ENCODE measurements at regions not wholly inside any gene's neighbourhood (a gene's known extent, or its start where the extent isn't known, plus 50 kb on each side); places are given as distances from the start of the nearest gene placed in this dataset.
"Not testable (repeated sequence)": the region's sequence is repeated elsewhere in the genome, so short reads cannot be mapped to it uniquely, and the experiment has no call there.

DNA sequence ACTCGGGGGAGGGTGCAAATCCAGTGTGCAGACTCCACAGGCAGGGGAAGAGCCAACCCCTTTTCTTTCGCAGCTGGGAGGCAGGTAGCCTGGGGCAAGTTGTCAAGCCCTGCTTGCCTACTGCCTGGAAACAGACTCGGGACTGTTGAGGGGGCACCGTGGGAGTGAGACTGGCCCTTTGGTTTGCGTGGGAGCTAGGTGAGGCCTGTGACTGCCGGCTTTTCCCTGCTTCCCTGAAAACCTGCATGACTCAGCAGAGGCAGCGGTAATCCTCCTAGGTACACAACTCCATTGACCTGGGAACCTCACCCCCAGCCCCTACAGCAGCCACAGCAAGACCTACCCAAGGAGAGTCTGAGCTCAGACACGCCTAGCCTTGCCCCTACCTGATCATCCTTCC lies 509.5 kb downstream of the DTWD2 start:
- no peak for DNase-seq (ENCODE audit: low read depth)

DNA sequence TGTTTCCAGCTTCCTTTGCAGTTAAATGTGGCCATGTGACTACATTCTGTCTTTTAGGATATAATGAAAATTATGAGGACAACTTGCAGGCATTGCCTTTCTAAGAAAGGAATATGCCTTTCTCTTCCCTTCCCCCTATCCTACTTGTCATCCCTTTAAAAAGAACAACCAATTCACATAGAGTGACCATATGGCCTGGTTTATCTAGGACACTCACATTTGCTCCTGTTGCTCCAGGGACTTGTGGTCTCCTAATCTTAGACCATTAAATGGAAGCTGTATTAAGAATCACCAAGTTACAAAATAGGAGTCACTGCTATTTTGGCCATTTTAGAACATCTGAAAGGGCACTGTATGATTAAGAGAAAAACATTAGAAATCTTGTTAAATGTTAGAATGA lies 520.3 kb downstream of the DTWD2 start:
- DNase-seq (ENCODE audit: low read depth) = no peak

DNA sequence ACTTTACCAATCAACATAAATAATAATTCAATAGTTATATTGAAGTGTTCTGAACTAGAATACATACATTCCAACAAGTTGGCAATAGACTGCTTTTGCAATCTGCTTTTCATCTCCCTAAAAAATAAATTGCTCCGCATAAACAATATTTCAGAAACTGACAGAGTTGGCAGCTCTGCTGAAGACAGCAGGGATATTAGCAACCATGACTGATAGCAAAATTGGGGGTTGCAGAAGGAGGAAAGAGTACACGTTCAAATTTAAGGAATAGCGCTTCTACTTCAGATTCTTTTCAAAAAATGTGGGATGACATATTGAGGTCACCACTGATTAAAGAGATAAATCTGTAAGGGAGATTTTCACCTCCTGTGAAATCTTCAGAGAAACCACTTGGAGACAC lies 521.2 kb downstream of the DTWD2 start:
- no peak for DNase-seq (ENCODE audit: low read depth)

DNA sequence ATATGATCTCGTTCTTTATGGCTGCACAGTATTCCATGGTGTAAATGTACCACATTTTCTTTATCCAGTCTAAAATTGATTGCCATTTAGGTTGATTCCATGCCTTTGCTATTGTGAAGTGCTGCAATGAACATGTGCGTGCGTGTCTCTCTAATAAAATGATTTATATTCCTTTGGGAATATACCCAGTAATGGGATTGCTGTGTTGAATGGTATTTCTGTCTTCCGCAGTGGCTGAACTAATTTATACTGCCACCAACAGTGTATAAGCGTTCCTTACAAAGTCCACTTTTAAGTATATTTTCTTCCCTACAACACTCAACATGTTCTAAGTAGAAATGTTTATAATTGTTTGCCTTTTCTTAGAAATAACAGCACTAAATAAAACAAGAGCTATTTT lies 521.9 kb downstream of the DTWD2 start:
- DNase-seq (ENCODE audit: low read depth) = no peak

DNA sequence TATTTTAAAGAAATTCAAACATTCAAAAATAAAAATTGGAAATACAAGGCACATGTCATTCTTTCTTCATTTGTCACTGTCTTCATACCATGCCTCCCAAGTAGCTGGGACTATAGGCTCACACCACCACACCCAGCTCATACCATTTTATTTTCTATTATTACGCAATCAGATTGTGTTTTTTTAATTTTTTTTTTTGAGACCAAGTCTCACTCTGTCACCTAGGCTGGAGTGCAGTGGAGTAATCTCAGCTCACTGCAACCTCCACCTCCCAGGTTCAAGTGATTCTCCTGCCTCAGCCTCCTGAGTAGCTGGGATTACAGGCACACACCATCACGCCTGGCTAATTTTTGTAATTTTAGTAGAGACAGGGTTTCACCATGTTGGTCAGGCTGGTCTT lies 526.1 kb downstream of the DTWD2 start:
- DNase-seq (ENCODE audit: low read depth) = not testable (repeated sequence)

DNA sequence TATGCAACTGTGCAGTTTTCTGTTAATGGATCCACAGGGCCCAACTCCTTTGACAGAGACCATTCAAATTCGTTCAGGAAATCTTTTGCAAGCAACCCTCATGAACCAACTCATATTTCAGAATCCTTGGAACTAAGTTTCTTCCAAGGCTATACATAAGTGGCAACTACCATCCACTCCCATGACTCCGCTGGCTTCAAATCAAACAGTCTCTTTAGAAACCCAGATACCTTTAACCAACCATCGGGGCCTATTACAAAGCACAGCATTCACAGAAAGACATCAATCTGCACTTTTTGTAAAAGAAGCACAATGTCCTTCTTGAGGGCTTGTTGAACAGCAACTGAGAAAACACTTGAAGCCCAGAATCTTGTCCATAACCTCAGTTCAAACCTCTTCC lies 526.9 kb downstream of the DTWD2 start:
- DNase-seq (ENCODE audit: low read depth) = no peak

DNA sequence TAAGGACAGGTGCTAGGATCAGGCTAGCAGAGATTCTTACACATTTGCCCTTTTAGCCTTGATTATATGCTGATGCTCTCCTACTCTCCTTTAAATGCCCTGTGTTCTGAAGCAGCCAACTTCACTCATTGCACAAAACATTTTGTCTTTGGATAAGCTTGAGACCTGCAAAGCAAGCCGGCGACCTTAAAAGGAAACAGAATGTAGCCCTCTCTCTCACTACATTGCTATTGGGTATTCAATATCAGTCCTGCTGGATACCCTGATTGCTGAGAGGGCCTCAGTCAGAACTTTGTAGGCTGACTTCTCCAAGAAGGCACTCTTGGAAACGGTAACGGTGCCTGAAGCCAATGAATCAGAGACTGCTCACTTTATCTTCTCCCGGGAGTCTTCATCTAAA lies 528.9 kb downstream of the DTWD2 start:
- no peak for DNase-seq (ENCODE audit: low read depth)

DNA sequence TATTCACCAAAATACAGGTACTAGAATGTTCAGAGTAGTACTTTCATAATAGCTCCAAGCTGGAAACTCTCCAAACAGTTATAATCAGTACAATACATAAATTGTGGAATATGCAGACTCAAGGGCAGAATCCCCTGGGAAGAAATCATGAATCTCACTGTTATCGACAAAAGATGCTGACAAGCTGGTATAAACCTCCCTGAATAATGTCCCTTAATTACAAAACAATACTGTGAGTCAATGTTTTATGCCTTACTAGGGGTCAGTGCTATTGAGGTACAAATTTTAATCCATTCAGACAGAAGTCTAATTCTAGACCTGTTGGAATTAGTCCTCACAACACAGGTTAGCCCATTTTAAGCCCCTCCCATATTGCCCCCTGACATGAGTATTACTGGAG lies 532.3 kb downstream of the DTWD2 start:
- no peak for DNase-seq (ENCODE audit: low read depth)

DNA sequence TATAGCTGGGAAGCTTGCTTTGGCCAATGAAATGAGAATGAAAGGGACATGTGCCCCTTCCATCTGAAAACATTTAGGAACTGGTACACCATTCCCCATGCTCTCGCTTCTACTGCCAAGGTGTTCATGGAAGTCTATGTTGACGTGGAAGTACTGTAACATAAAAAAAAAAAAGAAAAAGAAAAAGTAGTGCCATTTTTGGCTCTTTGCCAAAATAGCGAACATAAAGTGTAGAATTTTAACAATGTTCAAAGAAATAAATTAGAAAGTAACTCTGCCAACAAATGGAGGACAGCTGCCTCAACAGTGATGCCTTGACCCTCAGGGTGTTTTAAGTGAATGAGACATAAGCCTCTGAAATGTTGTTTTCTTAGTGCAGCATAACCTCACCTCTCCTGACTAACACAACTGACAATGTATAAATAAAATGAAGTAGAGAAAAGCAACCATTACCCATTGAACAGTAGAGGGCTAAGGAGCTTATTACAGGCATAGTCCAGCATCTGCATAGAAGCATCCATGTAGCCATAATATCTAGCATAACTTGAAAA lies 536.6 kb downstream of the DTWD2 start:
- no peak for DNase-seq (ENCODE audit: low read depth)

DNA sequence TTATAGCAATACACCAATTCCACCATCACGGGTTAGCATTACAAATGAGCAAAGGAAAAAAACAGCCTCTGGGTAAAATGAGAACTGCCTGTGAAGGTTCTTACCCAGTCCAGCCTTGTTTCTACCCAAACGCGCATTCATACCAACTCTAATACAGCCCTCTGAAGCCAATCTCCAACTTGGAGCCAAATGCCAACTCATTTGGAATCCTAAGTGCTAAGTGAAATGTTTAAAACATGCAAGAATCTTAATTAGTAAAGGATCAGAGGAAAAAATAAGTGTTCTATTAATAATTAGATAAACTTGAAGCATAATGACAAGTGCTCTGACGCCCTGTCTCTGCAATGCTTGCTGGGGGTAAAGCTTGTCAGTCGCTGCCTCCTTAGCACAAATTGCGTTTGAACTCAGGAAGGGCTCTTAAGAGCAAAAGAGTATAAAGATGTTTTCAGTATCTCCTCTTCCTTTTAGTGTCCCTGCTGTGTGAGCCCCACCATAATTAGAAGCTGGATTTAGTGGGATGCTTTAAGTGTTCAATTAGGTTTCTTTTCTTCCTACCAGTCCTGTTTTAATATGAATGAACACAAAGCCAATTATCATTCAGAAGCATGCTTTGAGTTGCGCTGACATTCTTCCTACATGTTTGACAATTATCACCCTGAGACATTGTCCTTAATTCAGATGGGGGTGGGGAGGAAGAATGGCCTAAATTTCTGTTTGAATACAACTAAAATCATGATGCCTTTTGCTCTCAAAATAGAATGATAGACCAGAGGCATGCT lies 537.6 kb downstream of the DTWD2 start:
- DNase-seq (ENCODE audit: low read depth) = no peak

DNA sequence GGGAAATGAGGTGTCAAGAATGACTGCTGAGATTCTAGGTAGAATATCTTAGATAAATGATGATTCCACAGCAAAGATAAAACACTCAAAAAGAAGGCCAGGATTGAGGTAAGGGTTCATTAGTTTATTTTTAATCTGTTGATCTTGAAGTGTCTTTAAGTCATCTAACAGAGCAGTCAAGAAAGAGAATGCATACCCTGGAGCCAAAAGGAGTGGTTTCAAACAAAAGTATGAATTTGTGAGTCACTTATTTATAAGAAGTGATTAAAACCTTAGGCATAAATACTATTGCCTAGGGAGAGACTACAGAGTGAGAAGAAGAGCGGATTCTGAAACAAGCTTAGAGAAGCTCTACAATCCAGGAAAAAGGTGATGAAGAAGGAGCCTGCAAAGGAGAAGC lies 541.0 kb downstream of the DTWD2 start:
- no peak for DNase-seq (ENCODE audit: low read depth)

DNA sequence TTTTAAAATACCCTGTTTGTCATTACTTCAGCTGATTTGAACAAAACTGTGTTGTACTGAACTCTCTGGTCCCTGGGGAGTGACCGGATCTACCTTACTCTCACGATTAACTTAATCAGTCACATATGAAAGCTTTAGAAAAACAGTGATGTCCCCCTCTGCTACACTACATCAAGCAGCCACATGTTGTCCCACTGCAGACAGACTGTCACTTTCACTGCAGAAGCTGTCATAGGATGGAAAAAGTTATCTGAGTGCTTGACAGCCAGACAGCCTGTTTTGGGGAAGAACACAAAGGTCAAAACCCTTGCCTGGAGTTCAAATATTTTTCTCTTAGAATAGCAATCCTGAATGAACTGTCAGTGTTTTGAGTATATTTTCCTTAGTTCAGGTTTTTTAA lies 546.4 kb downstream of the DTWD2 start:
- no peak for DNase-seq (ENCODE audit: low read depth)

DNA sequence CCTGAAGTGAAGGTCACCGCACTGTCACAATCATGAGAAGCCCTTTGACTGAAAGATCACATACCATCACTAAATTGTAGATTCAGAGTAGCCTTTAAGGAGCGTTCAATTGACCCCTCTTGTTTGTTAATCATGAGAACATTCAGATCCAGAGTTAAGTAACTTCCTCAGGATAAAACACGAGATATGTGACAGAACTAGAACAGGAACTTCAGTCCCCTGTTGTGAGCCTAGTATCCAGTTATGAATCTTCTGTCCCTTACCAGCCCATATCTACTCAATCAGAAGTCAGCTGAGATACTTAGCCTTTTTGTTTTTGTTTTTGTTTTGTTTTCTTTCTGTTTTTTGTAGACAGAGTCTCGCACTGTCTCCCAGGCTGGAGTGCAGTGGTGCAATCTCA lies 547.3 kb downstream of the DTWD2 start:
- no peak for DNase-seq (ENCODE audit: low read depth)

DNA sequence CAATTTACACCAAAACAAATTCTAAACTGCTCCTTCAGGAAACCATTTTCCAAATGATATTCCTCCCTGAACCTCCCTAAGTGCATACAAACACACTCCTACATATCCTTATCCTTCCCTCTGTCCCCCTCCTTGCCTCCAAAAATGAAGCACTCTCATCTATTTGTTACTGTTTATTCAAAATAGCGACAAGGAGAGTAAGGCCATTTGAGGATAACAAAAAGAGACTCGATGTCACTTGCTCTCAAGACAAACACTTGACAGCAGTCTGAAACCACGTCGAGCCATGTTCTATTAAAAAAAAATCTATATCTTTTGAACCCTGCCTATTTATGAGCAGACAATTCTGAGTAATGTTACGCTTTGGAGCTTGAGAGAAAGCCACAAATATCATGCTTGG lies 547.9 kb downstream of the DTWD2 start:
- DNase-seq (ENCODE audit: low read depth) = no peak

DNA sequence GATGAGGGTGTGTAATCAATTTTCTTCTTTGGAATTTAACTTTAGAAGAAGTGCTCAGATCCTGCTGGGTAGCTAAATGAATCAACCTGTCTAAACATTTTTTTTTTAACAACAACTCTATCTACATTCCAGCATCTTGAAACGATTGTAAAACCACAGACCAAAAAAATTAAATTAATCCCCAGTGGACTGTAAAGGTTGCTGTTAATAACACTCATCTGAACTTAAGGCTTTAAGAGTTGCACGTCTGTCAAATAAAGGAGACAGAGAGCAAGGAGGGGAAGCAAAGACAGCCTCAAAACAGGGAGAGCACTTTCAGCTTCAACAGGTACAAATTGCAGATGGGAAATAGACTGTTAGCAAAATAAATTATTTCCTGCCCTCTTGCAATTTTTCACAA lies 548.5 kb downstream of the DTWD2 start:
- no peak for DNase-seq (ENCODE audit: low read depth)

DNA sequence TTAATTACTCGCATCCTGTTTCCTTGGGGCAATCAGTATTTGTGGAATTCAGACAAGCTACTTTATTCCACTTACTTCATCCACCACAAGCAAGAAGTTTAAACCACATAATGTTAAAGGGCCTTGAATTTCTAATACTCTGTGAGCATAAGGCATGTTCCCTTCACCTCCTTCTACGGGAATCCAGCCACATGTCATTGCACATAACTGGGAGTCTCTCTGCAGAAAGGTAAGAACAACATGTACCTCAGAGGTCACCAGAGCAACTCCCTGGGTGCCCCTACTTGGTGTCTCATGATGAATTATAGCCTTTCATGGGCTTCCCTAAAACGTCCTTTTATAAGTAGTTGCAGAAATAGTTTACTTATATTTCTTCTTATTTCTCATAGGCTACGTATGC lies 553.2 kb downstream of the DTWD2 start:
- no peak for DNase-seq (ENCODE audit: low read depth)

DNA sequence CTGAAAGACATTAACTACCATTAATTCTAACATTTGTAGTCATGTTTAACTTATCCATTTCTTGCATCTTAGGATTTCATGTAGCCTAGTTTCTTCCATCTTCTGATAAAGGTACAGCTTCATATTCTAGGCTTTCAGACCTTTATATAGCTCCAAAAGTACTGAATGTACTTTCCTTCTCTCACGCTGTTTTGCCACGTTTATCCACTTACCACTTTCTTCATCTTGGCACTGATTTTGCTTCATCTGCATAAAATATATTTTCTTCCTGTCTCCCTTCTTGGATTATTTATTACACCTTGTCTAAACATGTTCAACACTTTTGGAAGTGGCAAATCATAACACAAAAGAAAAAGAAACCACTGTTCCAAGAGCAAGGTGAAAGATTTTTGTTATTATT lies 553.8 kb downstream of the DTWD2 start:
- no peak for DNase-seq (ENCODE audit: low read depth)

DNA sequence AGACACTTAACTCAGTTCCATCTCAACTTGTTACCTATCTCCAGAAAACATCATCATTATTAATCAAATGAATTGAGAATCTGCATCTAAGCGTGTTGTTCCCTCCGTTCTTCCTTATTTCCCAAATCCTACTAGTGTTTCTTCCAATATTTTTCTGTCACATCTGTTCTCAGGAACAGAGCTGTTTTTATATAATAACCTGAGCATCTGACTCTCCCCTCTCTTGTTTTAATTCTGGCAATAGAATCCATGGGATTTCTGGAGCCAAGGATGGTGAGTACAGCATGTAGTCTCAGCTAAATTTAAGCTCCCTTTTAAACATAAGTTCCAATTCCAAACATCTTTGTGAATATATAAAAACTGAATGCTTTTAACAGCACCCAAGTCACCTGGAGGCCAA lies 558.3 kb downstream of the DTWD2 start:
- no peak for DNase-seq (ENCODE audit: low read depth)

DNA sequence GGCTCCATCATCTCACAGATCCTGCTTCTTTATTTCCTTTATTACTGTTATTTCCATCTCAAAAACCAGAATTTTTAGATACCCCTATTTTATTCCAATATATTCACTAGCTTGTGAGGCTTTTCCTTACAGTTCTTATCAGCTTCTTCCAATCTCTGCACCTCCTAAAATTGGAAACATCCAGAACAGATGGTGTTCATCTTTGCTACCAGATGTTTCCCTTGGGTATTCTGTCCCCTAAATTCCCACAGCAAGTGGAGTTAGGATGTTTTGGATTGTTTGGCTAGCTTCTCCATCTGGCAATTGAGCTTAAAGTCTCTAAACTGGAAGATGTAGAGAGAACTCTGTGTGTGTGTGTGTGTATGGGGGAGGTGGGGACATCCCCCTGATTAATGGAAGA lies 580.4 kb downstream of the DTWD2 start:
- DNase-seq (ENCODE audit: low read depth) = no peak

DNA sequence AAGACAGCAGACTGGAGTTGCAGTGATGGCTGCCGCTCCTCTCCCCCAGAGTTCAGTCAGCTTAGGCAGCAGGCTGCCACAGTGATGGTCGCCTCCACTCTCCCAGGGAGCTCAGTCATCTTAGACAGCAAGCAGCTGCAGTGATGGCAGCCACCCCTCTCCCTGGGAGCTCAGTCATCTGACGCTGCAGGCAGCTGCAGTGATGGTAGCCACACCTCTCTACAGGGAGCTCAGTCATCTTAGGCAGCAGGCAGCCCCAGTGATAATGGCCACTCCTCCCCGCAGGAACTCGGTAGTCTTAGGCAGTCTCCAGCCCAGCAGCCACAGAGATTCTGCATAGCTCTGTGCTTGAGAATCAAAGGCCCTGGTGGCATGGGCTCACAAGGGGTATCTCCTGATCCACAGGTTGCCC lies 582.7 kb downstream of the DTWD2 start:
- no peak for DNase-seq (ENCODE audit: low read depth)

DNA sequence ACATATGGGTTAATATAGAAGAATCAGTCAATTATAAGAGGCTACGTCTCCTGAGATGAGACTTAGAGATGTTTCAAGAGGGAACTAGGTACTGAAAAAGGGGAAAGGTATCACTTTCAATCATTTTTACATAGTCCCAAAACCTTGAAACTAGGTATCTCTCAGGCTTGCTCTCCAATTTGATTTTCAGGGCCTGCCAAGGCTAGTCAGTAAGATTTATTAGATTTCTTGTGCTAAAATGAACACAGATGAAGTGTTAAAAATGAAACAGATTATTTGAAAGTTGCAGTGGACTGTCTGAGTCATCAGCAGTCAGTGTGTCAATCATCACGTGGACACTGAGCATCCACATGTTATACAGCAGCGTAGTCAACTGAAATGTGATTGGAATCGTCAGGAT lies 591.1 kb downstream of the DTWD2 start:
- DNase-seq (ENCODE audit: low read depth) = no peak

DNA sequence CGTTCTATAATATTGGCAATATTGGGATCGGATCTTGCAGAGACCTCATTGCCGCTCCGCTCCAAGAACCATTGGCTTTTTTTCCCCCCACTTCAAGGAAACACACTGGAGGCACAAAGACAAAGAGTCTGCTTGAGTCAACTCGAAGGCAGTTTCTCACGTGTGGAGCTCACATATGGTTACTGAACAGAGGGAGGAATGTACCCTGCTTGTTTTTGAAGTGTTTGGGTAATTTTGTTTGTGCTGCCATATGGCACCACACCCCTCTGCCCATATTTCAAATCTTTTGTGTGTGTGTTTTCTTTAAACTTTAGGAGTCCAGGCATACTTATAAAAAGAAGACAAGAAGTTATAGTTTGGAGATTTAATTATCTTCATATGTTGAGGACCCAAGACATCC lies 595.9 kb downstream of the DTWD2 start:
- no peak for DNase-seq (ENCODE audit: low read depth)

DNA sequence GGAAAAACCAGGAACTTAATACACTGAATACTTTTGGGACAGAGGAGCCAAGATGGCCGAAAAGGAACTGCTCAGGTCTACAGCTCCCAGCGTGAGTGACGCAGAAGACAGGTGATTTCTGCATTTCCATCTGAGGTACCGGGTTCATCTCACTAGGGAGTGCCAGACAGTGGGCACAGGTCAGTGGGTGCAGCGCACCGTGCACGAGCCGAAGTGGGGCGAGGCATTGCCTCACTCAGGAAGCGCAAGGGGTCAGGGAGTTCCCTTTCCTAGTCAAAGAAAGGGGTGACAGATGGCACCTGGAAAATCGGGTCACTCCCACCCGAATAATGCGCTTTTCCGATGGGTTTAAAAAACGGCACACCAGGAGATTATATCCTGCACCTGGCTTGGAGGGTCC lies 605.4 kb downstream of the DTWD2 start:
- not testable (repeated sequence) for DNase-seq (ENCODE audit: low read depth)

DNA sequence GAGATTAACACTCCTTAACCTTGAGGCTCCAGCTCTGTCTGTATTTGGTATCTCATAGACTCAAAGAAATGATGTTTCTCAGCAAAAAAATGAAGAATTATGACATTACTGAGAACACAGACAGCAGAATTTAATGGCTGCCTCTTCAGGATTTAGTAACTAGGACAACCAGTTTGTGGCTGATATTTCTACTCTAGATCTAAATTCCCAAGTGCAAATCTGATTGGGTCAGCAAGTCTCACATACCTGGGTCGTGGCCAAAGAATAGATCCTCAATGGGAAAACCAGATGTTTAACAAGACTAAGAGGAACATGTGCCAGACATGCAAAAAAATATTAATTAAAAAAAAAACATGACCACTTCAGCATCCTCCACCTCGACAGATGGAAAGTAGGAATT lies 608.9 kb downstream of the DTWD2 start:
- DNase-seq (ENCODE audit: low read depth) = no peak
